Astrocyte (in vitro differentiated cells and primary cell): ENCODE measurements at regions not wholly inside any gene's neighbourhood (a gene's known extent, or its start where the extent isn't known, plus 50 kb on each side); places are given as distances from the start of the nearest gene placed in this dataset.

ENCODE experiments used
- DNase-seq: peaks from one replicate; pipeline ENCODE4 v3.0.0-alpha.2; 2010; ENCODE audit warnings: low read depth
- FAIRE-seq: peaks from 2 replicates; lab custom pipeline; 2011; peaks lifted over from hg19 to GRCh38; lab: Jason Lieb, UNC
- H2AFZ ChIP-seq: 2 replicates; pipeline ENCODE4 v1.6.0; 2012; ENCODE audit warnings: low read depth, low read length, inconsistent platforms
- H3K27ac ChIP-seq: 2 replicates; pipeline ENCODE4 v1.5.1; 2011; ENCODE audit warnings: low read depth, low read length, inconsistent platforms
- H3K27me3 ChIP-seq: 2 replicates; pipeline ENCODE4 v1.6.0; 2011; ENCODE audit warnings: low read length, inconsistent platforms; ENCODE audit not compliant: insufficient read depth
- H3K36me3 ChIP-seq: 2 replicates; pipeline ENCODE4 v1.5.1; 2011; ENCODE audit warnings: low read length, inconsistent platforms; ENCODE audit not compliant: insufficient read depth
- H3K4me1 ChIP-seq: 2 replicates; pipeline ENCODE4 v1.5.1; 2011; ENCODE audit warnings: low read length, inconsistent platforms; ENCODE audit not compliant: insufficient read depth
- H3K4me2 ChIP-seq: 2 replicates; pipeline ENCODE4 v1.6.0; 2012; ENCODE audit warnings: low read length, inconsistent platforms
- H3K4me3 ChIP-seq: 2 replicates; pipeline ENCODE4 v1.5.1; 2011; ENCODE audit warnings: low read depth, mild to moderate bottlenecking, low read length, inconsistent platforms; ENCODE audit not compliant: insufficient read depth
- H3K79me2 ChIP-seq: 2 replicates; pipeline ENCODE4 v1.6.0; 2012; ENCODE audit warnings: mild to moderate bottlenecking, low read length, inconsistent platforms; ENCODE audit not compliant: insufficient read depth
- H3K9ac ChIP-seq: 2 replicates; pipeline ENCODE4 v1.6.0; 2012; ENCODE audit warnings: mild to moderate bottlenecking, low read length, inconsistent platforms
- H3K9me3 ChIP-seq: 2 replicates; pipeline ENCODE4 v1.5.1; 2012; ENCODE audit warnings: low read depth, mild to moderate bottlenecking, low read length, inconsistent platforms; ENCODE audit not compliant: insufficient read depth
- H4K20me1 ChIP-seq: 2 replicates; pipeline ENCODE4 v1.6.0; 2012; ENCODE audit warnings: low read length, inconsistent platforms; ENCODE audit not compliant: insufficient read depth
- H3K27ac Mint-ChIP-seq: one replicate; pipeline ENCODE4 v1.8.0; 2021; ENCODE audit warnings: mild to moderate bottlenecking, mixed read lengths; ENCODE audit not compliant: unreplicated experiment
- H3K27me3 Mint-ChIP-seq: one replicate; pipeline ENCODE4 v1.8.0; 2021; ENCODE audit warnings: low read depth, mixed read lengths; ENCODE audit not compliant: unreplicated experiment
- H3K36me3 Mint-ChIP-seq: one replicate; pipeline ENCODE4 v1.8.0; 2021; ENCODE audit warnings: low read depth, mixed read lengths; ENCODE audit not compliant: unreplicated experiment
- H3K4me1 Mint-ChIP-seq: one replicate; pipeline ENCODE4 v1.8.0; 2021; ENCODE audit warnings: low read depth, mixed read lengths; ENCODE audit not compliant: unreplicated experiment
- H3K4me3 Mint-ChIP-seq: one replicate; pipeline ENCODE4 v1.8.0; 2021; ENCODE audit warnings: mild to moderate bottlenecking, moderate library complexity, mixed read lengths; ENCODE audit not compliant: unreplicated experiment
- H3K9me3 Mint-ChIP-seq: one replicate; pipeline ENCODE4 v1.8.0; 2021; ENCODE audit warnings: mild to moderate bottlenecking, mixed read lengths; ENCODE audit not compliant: unreplicated experiment
- EZH2 ChIP-seq: IDR thresholded peaks from 2 replicates; pipeline ENCODE4 v1.6.1; 2012; ENCODE audit warnings: mild to moderate bottlenecking, low read length, inconsistent platforms; ENCODE audit not compliant: insufficient read depth
- TF ChIP-seq, protein P1 (sequence below): IDR thresholded peaks from 2 replicates; pipeline ENCODE4 v1.5.1; 2011; ENCODE audit warnings: low read depth, mild to moderate bottlenecking, inconsistent platforms, low read length, moderate library complexity; ENCODE audit not compliant: insufficient read depth

DNA sequence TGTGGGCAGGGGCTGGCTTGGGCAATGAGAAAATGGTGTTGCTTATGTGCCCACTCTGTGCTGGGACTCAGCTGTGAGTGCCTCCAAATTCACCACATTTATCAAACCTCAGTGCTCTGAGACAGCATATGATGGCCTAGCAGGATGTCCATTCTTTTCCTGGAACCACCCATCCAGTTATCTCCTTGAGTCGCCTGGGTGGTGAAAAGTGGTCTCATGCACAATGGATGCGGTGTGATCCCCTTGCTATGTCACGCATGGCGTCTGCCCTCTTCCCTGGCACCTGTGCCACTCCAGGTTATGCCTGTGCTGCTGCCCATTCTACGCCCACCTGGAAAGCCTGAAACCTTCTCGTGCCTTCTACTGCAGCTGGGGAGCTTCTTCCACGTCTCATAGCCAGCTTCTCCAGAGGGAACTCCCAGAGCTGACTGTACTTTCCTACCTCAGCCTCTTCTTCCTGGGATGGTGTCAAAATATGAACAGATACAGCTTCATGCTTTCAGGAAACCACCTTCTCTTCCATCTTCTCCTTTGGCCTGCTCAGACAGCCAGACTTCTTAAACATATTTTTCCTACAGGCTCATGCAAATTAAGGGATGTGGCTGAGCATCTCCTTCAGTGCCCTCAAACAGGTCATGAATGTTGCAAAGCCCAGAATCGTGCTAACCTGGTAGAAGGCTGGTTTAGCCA, 147.3 kb downstream of the PFKFB3 start:
- Histone ChIP-seq H3K36me3 (no peaks in the 10 kb centered on the region), H2AFZ (no peak overlapping the region), H3K4me3 (no peak overlapping the region), H4K20me1 (no peaks in the 10 kb centered on the region), H3K9ac (no peak overlapping the region), H3K4me2 (no peak overlapping the region), H3K79me2 (no peaks in the 10 kb centered on the region), H3K9me3 (no peaks in the 10 kb centered on the region), H3K4me1 (peaks cover 6% of the 10 kb centered on the region), H3K27me3 (no peaks in the 10 kb centered on the region), H3K27ac (no peak overlapping the region)
- Mint-ChIP-seq H3K27ac (no peak overlapping the region), H3K36me3 (peaks cover 4% of the 10 kb centered on the region), H3K9me3 (peaks cover 10% of the 10 kb centered on the region), H3K4me1 (peaks cover 7% of the 10 kb centered on the region), H3K4me3 (no peak overlapping the region), H3K27me3 (peaks cover 5% of the 10 kb centered on the region)
- FAIRE-seq = no peak
- no peak for DNase-seq
- TF ChIP-seq EZH2 = no peak
- TF ChIP-seq, protein P1, sequence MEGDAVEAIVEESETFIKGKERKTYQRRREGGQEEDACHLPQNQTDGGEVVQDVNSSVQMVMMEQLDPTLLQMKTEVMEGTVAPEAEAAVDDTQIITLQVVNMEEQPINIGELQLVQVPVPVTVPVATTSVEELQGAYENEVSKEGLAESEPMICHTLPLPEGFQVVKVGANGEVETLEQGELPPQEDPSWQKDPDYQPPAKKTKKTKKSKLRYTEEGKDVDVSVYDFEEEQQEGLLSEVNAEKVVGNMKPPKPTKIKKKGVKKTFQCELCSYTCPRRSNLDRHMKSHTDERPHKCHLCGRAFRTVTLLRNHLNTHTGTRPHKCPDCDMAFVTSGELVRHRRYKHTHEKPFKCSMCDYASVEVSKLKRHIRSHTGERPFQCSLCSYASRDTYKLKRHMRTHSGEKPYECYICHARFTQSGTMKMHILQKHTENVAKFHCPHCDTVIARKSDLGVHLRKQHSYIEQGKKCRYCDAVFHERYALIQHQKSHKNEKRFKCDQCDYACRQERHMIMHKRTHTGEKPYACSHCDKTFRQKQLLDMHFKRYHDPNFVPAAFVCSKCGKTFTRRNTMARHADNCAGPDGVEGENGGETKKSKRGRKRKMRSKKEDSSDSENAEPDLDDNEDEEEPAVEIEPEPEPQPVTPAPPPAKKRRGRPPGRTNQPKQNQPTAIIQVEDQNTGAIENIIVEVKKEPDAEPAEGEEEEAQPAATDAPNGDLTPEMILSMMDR = no peak

DNA sequence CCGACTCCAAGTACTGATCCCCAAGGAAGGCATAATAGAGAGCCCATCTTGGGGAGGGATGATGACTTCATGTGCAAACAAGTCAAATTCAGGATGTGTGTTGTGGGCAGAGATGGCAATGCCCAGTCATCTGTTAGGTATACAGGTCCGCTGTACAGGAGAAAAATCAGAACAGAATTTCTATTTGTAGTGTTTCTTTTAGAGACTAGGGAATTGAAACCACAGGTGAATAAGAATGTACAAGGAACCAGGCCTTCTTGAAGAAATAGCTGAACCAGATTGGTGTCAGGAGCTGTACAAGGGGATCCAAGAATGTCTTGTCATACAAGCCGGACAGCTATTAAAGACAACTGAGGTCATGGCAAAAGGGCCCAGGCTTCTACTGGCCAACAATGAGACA, 147.9 kb downstream of the PFKFB3 start:
- H3K9ac ChIP-seq = no peak overlapping the region
- no peak overlapping the region for H3K4me3 ChIP-seq
- H3K4me1 Mint-ChIP-seq = peaks cover 7% of the 10 kb centered on the region
- peaks cover 6% of the 10 kb centered on the region for H3K9me3 Mint-ChIP-seq
- H3K4me1 ChIP-seq = peaks cover 6% of the 10 kb centered on the region
- H3K79me2 ChIP-seq = no peaks in the 10 kb centered on the region
- no peaks in the 10 kb centered on the region for H3K27me3 ChIP-seq
- no peaks in the 10 kb centered on the region for H3K27me3 Mint-ChIP-seq
- H3K27ac ChIP-seq = no peak overlapping the region
- H3K36me3 Mint-ChIP-seq = peaks cover 4% of the 10 kb centered on the region
- no peak for FAIRE-seq
- H3K4me3 Mint-ChIP-seq = no peak overlapping the region
- H4K20me1 ChIP-seq = no peaks in the 10 kb centered on the region
- no peak for DNase-seq
- TF ChIP-seq, protein P1 = no peak
- TF ChIP-seq EZH2 = no peak
- no peaks in the 10 kb centered on the region for H3K9me3 ChIP-seq
- no peak overlapping the region for H3K27ac Mint-ChIP-seq
- H3K36me3 ChIP-seq = no peaks in the 10 kb centered on the region
- no peak overlapping the region for H2AFZ ChIP-seq
- H3K4me2 ChIP-seq = no peak overlapping the region

DNA sequence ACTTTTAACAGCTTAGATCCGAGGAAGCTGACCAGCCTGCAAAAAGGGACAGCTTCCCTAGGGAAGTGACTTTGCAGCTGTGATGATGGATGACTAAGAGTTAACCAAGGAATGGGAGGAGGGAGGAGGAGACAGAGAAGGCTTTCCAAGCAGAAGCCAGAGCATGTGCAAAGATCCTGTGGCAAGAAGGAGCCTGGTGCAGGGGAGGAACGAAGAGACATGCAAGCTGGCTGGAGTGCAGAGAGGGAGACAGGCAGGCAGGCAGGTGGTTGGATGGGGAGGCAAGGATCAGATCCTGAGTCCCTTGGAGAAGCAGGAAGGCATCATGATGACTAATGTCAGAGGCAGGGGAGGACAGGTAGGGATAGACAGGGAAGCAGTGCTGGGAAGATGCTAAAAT, 148.8 kb downstream of the PFKFB3 start:
- Mint-ChIP-seq H3K9me3 (peaks cover 6% of the 10 kb centered on the region), H3K27me3 (no peaks in the 10 kb centered on the region), H3K36me3 (peaks cover 3% of the 10 kb centered on the region), H3K27ac (no peak overlapping the region), H3K4me1 (peaks cover 4% of the 10 kb centered on the region), H3K4me3 (no peak overlapping the region)
- no peaks in the 10 kb centered on the region for H3K9me3 ChIP-seq
- TF ChIP-seq EZH2 = no peak
- TF ChIP-seq, protein P1 = no peak
- H2AFZ ChIP-seq = no peak overlapping the region
- no peak overlapping the region for H3K4me3 ChIP-seq
- H4K20me1 ChIP-seq = no peaks in the 10 kb centered on the region
- H3K36me3 ChIP-seq = no peaks in the 10 kb centered on the region
- no peak overlapping the region for H3K9ac ChIP-seq
- no peak for DNase-seq
- H3K4me2 ChIP-seq = no peak overlapping the region
- H3K79me2 ChIP-seq = no peaks in the 10 kb centered on the region
- H3K27ac ChIP-seq = no peak overlapping the region
- peaks cover 6% of the 10 kb centered on the region for H3K4me1 ChIP-seq
- H3K27me3 ChIP-seq = no peaks in the 10 kb centered on the region
- no peak for FAIRE-seq
